GM23338 (cell line): ENCODE measurements at regions not wholly inside any gene's neighbourhood (a gene's known extent, or its start where the extent isn't known, plus 50 kb on each side); places are given as distances from the start of the nearest gene placed in this dataset.

Source experiments
- ATAC-seq: fragments of 200-7000 bp; cut with Tn5 transposase; 3 replicates; pipeline ENCODE4 v1.9.1; 2020
- DNase-seq: peaks from one replicate; pipeline ENCODE4 v3.0.0-alpha.2; 2015; ENCODE audit warnings: low spot score
- H2AFZ ChIP-seq: fragments of 200-600 bp; sonication (generic); 2 replicates; pipeline ENCODE4 v1.8.0; 2016; ENCODE audit warnings: antibody characterized with exemption, mild to moderate bottlenecking, moderate library complexity
- H3F3A ChIP-seq: fragments of 200-600 bp; sonication (generic); replicated peaks from 2 replicates; pipeline ENCODE4 v1.8.0; 2017; ENCODE audit warnings: antibody characterized with exemption, mixed run types, low read depth
- H3K27ac ChIP-seq: fragments of 200-600 bp; sonication (generic); 2 replicates; pipeline ENCODE4 v1.6.1; 2016; ENCODE audit warnings: low read depth
- H3K27me3 ChIP-seq: fragments of 200-600 bp; sonication (generic); 2 replicates; pipeline ENCODE4 v1.8.0; 2016; ENCODE audit warnings: mild to moderate bottlenecking, mixed run types, moderate library complexity; ENCODE audit not compliant: insufficient read depth
- H3K36me3 ChIP-seq: fragments of 200-600 bp; sonication (generic); 2 replicates; pipeline ENCODE4 v1.8.0; 2016; ENCODE audit warnings: mild to moderate bottlenecking; ENCODE audit not compliant: insufficient read depth
- H3K4me1 ChIP-seq: fragments of 200-600 bp; sonication (generic); 2 replicates; pipeline ENCODE4 v1.8.0; 2016; ENCODE audit warnings: mild to moderate bottlenecking, moderate library complexity; ENCODE audit not compliant: insufficient read depth
- H3K4me2 ChIP-seq: fragments of 200-600 bp; sonication (generic); 2 replicates; pipeline ENCODE4 v1.7.1; 2017; ENCODE audit warnings: mixed run types
- H3K4me3 ChIP-seq: fragments of 200-600 bp; sonication (generic); 2 replicates; pipeline ENCODE4 v1.6.1; 2016; ENCODE audit warnings: mixed run types
- H3K79me2 ChIP-seq: fragments of 200-600 bp; sonication (generic); replicated peaks from 2 replicates; pipeline ENCODE4 v1.8.0; 2017; ENCODE audit warnings: mild to moderate bottlenecking; ENCODE audit not compliant: insufficient read depth
- H3K9me2 ChIP-seq: fragments of 200-600 bp; sonication (generic); 2 replicates; pipeline ENCODE4 v1.8.0; 2017; ENCODE audit not compliant: insufficient read depth
- H4K20me1 ChIP-seq: fragments of 200-600 bp; sonication (generic); replicated peaks from 2 replicates; pipeline ENCODE4 v1.8.0; 2017; ENCODE audit warnings: mild to moderate bottlenecking; ENCODE audit not compliant: insufficient read depth
- H3K27ac Mint-ChIP-seq: 2 replicates; pipeline ENCODE4 v1.8.0; 2020; ENCODE audit warnings: inconsistent platforms, mild to moderate bottlenecking, moderate library complexity, mixed read lengths
- H3K27me3 Mint-ChIP-seq: 3 replicates; pipeline ENCODE4 v1.8.0; 2022; ENCODE audit warnings: low read depth, mild to moderate bottlenecking, moderate library complexity, mixed read lengths, inconsistent platforms; ENCODE audit not compliant: insufficient read depth, poor library complexity
- H3K36me3 Mint-ChIP-seq: 3 replicates; pipeline ENCODE4 v1.8.0; 2021; ENCODE audit warnings: low read depth, mild to moderate bottlenecking, inconsistent platforms, moderate library complexity, mixed read lengths
- H3K4me1 Mint-ChIP-seq: 3 replicates; pipeline ENCODE4 v1.8.0; 2020; ENCODE audit warnings: mild to moderate bottlenecking, inconsistent platforms, mixed read lengths
- H3K4me3 Mint-ChIP-seq: 3 replicates; pipeline ENCODE4 v1.8.0; 2021; ENCODE audit warnings: moderate library complexity, mild to moderate bottlenecking, inconsistent platforms, mixed read lengths
- H3K9me3 Mint-ChIP-seq: 3 replicates; pipeline ENCODE4 v1.8.0; 2020; ENCODE audit warnings: moderate library complexity, mild to moderate bottlenecking, inconsistent platforms, mixed read lengths
- CREB1 ChIP-seq: fragments of 250-450 bp; sonication (Bioruptor Pico); IDR thresholded peaks from 2 replicates; pipeline ENCODE4 v1.5.0; 2020; ENCODE audit warnings: low read depth, mild to moderate bottlenecking, moderate library complexity
- EZH2phosphoT487 ChIP-seq: fragments of 200-600 bp; sonication (generic); IDR thresholded peaks from one replicate; pipeline ENCODE4 v1.8.1; 2018; ENCODE audit warnings: antibody characterized with exemption; ENCODE audit not compliant: unreplicated experiment
- JUNB ChIP-seq: IDR thresholded peaks from one replicate; pipeline ENCODE4 v1.6.1; 2016; ENCODE audit warnings: antibody characterized with exemption; ENCODE audit not compliant: unreplicated experiment
- NANOG ChIP-seq: IDR thresholded peaks from 2 replicates; pipeline ENCODE4 v1.6.1; 2016; ENCODE audit warnings: antibody characterized with exemption, borderline replicate concordance
- REST ChIP-seq: IDR thresholded peaks from one replicate; pipeline ENCODE4 v1.6.1; 2018; ENCODE audit warnings: antibody characterized with exemption; ENCODE audit not compliant: unreplicated experiment
- STAT1 ChIP-seq: IDR thresholded peaks from one replicate; pipeline ENCODE4 v1.6.1; 2016; ENCODE audit warnings: antibody characterized with exemption; ENCODE audit not compliant: unreplicated experiment
- TF ChIP-seq, protein P1 (sequence below): IDR thresholded peaks from 2 replicates; pipeline ENCODE4 v1.6.1; 2016; ENCODE audit warnings: antibody characterized with exemption

DNA sequence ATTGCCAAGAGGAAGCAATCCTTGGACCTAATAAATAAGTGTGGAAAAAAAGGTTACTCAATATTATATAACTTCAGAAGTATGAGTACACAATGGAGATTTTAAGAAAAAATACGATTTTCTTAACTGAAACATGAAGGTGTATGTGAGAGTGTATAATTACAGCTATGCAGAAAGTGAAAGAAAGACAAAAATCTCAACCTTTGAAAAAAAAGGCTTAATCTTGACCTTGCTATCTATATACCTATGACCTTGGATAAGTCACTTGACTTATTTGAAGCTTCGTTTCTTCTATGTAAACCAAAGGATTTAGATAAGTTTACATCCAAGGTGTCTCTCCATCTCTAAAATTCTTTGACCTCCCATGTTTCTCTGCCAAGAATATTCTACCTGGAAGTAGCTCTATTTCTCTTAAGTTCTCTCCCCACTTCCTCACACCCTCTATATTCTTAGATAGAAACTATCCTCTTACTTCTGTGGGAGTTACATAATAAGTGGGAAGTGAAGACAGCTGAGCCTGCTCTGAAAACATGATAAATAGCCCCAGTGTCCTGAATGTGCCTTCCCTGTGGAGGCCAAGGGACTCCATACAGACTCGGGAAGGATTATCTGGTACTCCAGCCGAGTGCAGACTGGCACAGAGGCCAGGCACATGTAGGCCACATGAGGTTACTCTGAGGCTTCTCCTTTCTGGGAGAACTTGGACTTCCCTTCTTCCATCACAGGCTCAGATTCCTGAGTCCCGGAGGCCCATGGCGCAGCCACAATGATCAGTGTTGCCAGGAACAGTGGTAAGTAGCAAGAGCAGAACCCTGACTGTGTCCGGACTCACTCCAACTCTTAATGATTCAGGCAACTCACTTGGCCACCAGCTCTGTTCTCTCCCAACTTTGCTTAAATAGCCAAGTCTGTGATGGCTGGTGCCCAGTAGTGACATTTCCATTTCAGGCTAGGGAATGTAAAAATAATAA, 166.8 kb upstream of the COL8A1 start:
- no peaks in the 10 kb centered on the region for H3F3A ChIP-seq
- H3K4me3 ChIP-seq, result no peak overlapping the region
- H3K9me3 Mint-ChIP-seq, result no peaks in the 10 kb centered on the region
- no peak overlapping the region for H3K4me2 ChIP-seq
- H3K79me2 ChIP-seq, result no peaks in the 10 kb centered on the region
- no peaks in the 10 kb centered on the region for H3K36me3 ChIP-seq
- no peaks in the 10 kb centered on the region for H4K20me1 ChIP-seq
- no peaks in the 10 kb centered on the region for H3K27me3 ChIP-seq
- no peak for TF ChIP-seq STAT1
- no peak for TF ChIP-seq NANOG
- no peak for TF ChIP-seq REST
- TF ChIP-seq CREB1 (CRISPR knock-in tag), result no peak
- 0 out of 2 replicates have a peak, but pooled peaks cover 3% of the 10 kb centered on the region for H3K9me2 ChIP-seq
- no peaks in the 10 kb centered on the region for H3K4me1 ChIP-seq
- no peak overlapping the region for H2AFZ ChIP-seq
- no peaks in the 10 kb centered on the region for H3K4me1 Mint-ChIP-seq
- no peaks in the 10 kb centered on the region for H3K27me3 Mint-ChIP-seq
- no peak overlapping the region for H3K4me3 Mint-ChIP-seq
- no peak overlapping the region for H3K27ac ChIP-seq
- ATAC-seq (no peak), DNase-seq (no peak)
- H3K36me3 Mint-ChIP-seq, result no peaks in the 10 kb centered on the region
- no peak overlapping the region for H3K27ac Mint-ChIP-seq

DNA sequence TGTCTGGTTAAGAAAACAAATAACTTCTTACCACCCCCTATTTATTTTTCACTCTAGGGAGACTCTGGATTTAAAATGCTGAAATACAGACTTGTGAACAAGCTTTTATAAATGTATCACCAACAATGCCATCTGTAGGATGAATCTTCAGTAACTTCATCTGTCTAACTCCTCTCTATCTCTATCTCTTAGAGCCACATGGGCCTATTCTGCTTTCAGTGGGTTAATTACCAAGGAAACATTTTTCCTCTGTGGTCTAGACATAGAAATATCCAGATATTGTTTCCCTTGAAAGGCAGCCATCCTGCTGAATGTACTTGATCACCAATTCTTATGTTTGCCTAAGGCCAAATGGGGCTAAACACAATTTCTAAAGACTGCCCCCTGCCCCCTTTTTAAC, 167.6 kb upstream of the COL8A1 start:
- Mint-ChIP-seq H3K36me3 (no peaks in the 10 kb centered on the region), H3K27me3 (no peaks in the 10 kb centered on the region), H3K9me3 (no peaks in the 10 kb centered on the region), H3K4me3 (no peak overlapping the region), H3K27ac (no peak overlapping the region), H3K4me1 (no peaks in the 10 kb centered on the region)
- no peaks in the 10 kb centered on the region for H3K79me2 ChIP-seq
- H3K27ac ChIP-seq, result no peak overlapping the region
- H3K4me3 ChIP-seq, result no peak overlapping the region
- H2AFZ ChIP-seq, result no peak overlapping the region
- no peaks in the 10 kb centered on the region for H3K27me3 ChIP-seq
- DNase-seq, result no peak
- no peak overlapping the region for H3K4me2 ChIP-seq
- 0 out of 2 replicates have a peak, but pooled peaks cover 3% of the 10 kb centered on the region for H3K9me2 ChIP-seq
- H4K20me1 ChIP-seq, result no peaks in the 10 kb centered on the region
- H3F3A ChIP-seq, result no peaks in the 10 kb centered on the region
- no peaks in the 10 kb centered on the region for H3K36me3 ChIP-seq
- no peak for ATAC-seq
- no peaks in the 10 kb centered on the region for H3K4me1 ChIP-seq
- TF ChIP-seq EZH2phosphoT487 (no peak), CREB1 (CRISPR knock-in tag) (no peak), JUNB (no peak), NANOG (no peak), REST (no peak), STAT1 (no peak)
- TF ChIP-seq, protein P1, sequence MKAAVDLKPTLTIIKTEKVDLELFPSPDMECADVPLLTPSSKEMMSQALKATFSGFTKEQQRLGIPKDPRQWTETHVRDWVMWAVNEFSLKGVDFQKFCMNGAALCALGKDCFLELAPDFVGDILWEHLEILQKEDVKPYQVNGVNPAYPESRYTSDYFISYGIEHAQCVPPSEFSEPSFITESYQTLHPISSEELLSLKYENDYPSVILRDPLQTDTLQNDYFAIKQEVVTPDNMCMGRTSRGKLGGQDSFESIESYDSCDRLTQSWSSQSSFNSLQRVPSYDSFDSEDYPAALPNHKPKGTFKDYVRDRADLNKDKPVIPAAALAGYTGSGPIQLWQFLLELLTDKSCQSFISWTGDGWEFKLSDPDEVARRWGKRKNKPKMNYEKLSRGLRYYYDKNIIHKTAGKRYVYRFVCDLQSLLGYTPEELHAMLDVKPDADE, result no peak
